ENCODE measurements at regions not wholly inside any gene's neighbourhood (a gene's known extent, or its start where the extent isn't known, plus 50 kb on each side); places are given as distances from the start of the nearest gene placed in this dataset.

GRCh38 chr6:40876336-40876735 is 162.7 kb downstream of the UNC5CL start:
- TF ChIP-seq CTCF (IDR thresholded peaks at IDR 0.05; ENCODE audit: insufficient read depth, low read depth, low read length), result no peak
- TF ChIP-seq EZH2 (IDR thresholded peaks at IDR 0.05; ENCODE audit: insufficient read depth, low read length), result no peak

All from astrocyte (in vitro differentiated cells and primary cell).